ENCODE measurements at regions not wholly inside any gene's neighbourhood (a gene's known extent, or its start where the extent isn't known, plus 50 kb on each side); places are given as distances from the start of the nearest gene placed in this dataset.
"Not testable (repeated sequence)": the region's sequence is repeated elsewhere in the genome, so short reads cannot be mapped to it uniquely, and the experiment has no call there.

DNA sequence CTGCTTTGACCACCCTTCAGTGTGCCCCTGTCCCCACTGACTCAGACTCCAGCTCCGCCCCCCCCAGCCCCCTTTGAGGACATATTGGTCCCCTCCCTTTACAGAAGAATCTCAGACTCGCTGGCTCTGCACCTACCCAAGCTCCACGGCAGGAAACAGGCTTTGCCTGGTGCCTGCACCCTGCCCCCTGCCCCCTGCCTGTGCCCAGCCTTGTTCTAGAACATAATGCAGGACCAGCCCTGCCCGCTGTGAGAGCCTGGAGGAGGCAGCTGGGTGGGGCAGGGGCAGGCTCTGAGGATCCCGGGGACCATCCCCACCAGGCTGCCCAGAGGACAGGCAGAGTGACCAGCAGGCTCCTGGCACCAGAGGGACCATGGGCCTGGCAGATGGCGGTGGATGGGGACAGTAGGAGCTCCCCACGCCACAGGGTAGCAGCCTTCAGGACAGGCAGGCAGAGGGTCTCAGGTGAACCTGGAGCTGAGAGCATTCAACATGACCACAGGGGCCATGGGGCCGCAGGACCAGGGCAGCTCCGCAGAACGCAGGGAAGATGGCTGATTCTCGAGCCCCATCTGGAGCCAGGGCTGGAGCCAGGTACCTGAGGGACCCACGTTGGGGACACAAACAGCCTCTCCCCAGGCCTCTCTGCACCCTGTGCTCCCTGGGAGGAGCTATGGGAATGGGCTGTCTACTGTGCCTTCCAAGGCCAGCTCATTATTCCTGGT lies 165.0 kb upstream of the FOXD4L5 start:
- not testable (repeated sequence) for DNase-seq

DNA sequence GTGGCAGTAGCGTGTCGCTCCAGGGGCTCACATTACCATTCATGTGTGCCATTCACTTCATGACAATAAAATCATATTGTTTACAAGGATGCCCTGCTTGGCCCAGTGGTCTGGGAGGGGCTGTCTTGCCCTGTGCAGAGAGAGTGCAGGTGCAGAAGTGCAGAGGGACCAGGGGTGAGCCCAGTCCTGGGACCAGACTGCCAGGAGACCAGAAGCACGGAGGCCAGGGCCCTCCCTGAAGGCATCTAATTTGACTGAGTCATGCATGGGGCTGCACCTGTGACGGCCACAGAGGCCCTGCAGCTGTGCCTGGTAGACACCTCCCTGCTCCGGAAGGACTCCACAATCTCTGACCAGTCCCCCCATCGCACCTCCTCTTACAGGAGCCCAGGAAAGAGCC lies 164.4 kb upstream of the FOXD4L5 start:
- DNase-seq, result no peak

DNA sequence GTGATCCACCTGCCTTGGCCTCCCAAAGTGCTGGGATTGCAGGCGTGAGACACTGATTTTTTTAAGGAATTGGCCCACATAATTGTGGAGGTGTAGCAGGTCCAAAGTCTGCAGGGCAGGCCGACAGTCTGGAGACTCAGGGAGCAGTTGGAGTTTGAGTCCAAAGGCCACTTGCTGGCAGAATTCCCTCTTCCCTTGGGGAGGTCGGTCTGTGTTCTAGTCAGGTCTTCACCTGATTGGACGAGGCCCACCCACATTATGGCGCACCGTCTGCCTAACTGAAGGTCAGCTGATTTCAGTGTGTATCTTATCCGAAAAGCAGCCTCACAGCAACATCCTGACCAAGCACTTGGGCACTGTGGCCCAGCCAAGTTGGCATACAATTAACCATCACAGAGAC lies 162.1 kb upstream of the FOXD4L5 start:
- DNase-seq, result not testable (repeated sequence)

DNA sequence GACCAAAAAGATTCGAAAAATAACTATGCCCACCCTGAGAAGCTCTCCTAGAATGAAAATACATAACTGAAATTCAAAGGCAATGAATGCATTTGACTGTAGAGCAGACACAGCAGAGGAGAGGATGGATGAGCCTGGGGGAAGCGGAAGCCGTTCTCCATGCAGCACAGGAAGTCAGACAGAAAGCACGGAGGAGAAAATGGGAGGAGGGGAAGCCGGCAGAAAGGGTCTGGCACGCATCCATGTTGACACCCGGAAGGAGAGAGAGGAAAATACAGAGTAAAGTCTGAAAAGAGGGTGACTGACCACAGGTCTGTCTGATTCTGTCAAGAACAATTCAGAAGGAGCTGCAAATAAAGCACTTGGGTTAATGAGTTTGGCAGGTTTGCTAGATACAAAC lies 161.0 kb upstream of the FOXD4L5 start:
- DNase-seq, result not testable (repeated sequence)

DNA sequence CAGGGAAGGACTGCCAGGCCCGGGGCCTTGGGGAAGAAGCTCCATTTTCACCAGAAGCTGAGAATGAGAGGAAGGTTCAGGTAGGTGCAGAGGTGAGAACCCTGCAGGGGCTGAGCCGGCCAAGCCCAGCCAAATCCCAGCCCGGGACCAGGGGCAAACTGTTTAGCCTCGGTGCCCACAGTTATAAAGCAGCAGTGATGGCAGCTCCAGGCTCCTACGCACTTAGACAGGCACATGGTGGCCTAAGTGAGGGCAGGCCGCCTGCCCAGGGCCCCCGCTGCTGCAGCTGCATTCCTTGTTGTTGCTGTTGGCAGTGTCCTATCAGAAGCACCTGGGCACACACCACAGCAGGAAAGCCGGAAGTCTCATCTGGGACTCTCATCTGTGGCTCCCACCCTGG lies 159.9 kb upstream of the FOXD4L5 start:
- no peak for DNase-seq

DNA sequence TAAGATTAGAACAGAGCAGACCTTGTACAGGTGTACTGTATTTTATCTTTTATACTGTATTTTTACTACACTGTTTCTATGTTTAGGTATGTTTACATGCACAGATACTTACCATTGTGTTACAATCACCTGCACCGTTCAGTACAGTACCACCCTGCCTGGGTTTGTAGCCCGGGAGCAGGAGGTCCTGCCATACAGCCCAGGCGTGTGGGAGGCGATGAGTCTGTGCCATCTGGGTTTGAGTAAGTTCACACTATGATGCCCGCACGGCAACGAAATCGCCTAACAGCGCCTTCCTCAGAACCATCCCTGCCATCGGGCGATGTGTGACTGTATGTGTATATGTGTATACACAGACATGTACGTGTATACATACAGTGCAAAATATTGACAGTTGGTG lies 157.1 kb upstream of the FOXD4L5 start:
- not testable (repeated sequence) for DNase-seq

DNA sequence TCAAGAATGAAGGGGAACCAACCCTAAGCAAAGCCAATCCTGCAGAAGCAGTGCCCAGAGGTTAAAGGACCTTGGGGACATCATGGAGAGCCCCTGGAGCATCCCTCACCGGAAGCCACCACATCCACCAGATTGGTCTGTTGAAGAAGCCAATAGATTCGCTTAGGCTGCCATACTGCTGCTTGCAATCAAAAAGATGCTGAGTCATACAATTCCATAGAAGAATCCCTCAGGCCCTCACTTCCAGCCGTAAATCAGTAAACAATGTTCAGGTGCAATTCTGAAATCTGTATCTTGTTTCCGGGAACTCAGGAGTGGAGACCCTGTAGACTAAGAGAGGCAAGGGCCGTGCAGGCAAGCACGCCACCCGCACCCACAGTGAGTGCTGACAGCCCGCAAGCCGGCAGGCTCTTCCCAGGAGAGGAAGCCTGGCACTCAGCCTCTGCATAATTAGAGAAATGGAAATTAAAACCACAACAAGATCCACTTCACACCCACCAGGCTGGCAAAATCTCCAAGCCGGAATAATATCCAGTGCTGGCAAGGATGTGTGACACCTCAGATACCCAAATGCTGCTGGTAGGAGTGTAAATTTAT lies 156.4 kb upstream of the FOXD4L5 start:
- DNase-seq, result not testable (repeated sequence)

DNA sequence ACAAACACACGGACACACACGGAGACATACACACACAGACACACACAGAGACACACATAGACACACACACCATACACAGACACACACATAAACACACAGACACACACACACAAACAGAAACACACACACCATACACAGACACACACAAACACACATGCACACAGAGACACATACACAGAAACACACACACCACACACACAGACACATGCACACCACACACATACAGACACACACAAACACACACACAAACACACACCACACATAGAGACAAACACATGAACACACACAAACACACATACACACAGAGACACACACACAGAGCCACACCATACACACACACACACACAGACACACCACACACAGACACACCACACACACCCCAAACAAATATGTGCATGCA lies 152.7 kb upstream of the FOXD4L5 start:
- DNase-seq, result no peak

DNA sequence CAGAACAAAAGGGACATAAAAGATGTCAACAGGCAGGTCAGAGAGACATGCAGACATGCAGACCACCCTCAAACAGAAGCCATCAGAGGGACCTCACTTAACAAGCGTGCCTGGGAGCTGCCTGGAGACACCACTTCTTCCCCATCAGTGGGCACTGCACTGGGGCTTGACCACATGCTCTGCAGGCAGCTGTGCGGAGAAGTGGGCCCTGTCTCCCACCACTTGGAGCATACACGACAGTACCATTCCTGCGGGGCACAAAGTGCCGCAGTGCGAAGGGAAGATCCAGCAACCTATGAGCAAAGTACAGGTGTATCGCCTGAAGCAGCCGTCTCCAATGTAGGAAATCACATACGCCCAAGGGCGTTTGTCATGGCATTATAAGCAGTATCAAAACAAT lies 150.5 kb upstream of the FOXD4L5 start:
- DNase-seq, result no peak

DNA sequence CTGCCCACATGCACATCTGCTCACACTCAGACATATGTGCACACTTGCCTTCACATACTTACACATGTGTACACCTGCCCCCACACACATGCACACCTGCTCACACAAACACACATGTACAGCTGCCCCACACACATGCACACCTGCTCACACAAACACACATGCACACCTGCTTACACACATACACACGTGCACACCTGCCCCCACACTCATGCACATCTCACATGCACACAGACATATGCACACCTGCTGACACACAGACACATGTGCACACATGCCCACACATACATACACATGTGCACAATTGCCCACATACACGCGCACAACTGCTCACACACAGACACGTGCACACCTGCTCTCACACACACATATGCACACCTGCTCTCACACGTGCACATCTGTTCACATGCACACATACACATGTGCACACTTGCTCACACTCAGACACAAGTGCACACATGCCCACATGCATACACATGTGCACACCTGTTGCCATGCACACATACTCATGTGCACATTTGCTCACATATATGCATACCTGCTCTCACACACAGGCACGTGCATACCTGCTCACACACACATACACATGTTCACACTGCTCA lies 147.8 kb upstream of the FOXD4L5 start:
- DNase-seq, result no peak

DNA sequence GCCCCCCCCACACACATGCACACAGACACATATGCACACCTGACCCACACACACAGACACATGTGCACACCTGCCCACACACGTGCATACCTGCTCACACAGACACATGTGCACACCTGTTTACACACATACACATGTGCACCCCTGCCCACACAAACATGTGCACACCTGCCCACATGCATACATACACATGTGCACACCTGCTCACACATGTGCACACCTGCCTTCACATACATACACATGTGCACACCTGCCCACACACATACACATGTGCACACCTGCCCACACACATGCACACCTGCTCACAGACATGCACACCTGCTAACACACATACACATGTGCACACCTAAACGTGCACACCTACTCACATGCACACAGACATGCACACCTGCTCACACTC lies 147.0 kb upstream of the FOXD4L5 start:
- no peak for DNase-seq

DNA sequence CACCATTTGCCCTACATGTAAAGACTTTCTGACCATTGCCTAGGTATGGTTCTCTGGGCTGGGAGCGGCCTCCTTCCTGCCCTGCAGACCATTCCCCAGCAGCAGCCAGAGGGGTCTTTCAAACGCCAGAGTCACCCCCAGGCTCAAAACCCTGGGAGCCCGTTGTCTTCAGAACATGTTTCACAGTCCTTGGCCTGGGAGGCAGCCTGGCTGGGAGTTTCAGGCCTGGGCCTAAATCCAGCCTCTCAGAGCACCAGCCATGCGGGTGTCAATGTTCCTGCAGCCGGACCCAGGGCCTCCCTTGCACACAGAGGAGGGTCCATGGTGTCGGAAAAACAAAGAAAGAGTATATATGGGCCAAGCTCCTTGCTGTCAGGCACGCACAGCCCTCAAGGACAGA lies 145.2 kb upstream of the FOXD4L5 start:
- DNase-seq, result no peak

DNA sequence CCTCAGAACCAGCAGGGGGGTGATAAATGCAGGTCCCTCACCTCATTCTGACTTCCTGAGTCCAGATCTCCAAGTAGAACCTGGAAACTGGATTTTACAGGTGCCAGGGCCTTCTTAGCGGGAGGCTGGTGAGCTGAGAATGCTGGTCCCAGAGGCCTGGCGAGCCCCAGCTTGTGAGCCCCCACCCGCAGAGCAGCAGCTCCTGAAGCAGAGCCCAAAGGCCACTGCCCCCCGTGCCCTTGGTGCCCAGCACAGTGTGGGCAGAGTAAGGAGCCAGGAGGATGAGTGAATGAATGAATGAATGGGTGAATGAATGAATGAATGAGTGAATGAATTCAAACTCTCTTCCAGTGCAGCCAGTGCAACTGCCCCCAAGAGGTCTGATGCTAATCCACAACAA lies 142.4 kb upstream of the FOXD4L5 start:
- not testable (repeated sequence) for DNase-seq

DNA sequence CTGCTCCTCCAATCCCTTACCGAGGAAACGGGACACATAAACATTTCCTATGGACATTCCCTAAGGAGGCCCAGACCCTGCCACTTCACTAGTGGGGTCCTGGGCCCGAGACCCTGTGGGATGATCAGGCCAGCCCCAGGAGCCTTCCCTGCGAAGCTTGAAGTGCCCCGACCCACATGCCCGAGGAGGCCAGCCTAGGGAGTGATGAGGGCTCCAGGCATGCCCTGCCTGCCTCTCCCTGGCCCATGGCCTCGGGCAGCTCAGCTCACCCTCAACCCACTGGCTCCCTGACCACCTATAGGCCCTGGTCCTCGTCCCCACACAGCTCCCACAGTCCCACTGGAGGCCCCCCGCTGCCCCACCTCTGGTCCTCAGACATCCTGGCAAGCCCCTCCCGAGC lies 141.8 kb upstream of the FOXD4L5 start:
- not testable (repeated sequence) for DNase-seq

DNA sequence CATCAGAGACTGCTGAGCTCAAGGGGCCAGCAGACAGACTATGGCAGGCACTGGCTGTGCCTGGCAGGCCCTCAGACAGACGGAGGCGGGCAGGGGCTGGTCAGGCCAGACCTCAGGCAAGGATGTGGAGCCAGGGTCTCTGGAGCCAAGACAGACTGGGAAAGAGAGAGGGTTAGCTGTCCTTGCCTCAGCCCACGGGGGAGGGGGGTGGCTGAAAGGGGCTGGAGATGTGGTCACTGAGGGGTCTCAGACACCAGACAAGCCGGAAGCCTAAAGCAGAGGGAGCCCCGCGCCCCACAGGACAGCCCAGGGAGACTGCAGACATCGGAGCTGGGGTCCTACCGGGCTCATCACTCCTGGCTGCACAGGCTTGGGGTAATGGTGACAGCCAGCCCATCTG lies 141.2 kb upstream of the FOXD4L5 start:
- no peak for DNase-seq

DNA sequence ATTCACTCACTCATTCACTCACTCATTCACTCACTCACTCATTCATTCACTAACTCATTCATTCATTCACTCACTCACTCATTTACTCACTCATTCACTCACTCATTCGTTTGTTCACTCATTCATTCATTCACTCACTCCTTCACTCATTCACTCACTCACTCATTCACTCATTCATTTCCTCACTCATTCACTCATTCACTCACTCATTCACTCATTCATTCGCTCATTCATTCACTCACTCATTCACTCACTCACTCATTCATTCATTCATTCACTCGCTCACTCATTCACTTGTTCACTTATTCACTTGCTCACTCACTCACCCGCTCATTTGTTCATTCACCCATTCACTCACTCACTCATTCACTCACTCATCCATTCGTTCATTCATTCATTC lies 140.2 kb upstream of the FOXD4L5 start:
- not testable (repeated sequence) for DNase-seq

DNA sequence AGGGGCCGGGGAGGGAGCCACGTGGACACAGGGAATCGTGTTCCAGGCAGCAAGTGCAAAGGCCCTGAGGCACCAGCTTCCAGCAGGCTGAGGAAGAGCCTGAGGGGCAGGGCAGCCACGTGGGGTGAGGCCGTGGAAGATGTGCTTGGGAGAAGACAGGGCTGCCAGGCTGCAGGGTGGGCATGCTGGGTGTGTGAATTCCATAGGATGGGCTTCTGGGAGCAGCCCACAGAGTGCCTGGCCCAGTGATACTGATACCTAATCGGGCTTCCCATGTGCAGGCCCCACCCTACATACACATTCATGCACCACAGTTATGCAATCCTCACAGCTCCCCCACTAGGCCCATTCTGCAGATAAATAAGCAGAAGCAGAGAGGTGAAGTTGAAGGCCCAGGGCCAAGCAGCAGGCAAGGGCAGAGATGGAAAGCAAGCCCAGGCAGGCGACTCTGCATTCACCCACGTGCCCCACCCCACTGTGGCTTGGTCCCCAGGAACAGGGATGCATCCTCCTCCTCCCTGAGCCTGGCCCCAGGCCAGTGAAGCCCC lies 139.5 kb upstream of the FOXD4L5 start:
- not testable (repeated sequence) for DNase-seq

DNA sequence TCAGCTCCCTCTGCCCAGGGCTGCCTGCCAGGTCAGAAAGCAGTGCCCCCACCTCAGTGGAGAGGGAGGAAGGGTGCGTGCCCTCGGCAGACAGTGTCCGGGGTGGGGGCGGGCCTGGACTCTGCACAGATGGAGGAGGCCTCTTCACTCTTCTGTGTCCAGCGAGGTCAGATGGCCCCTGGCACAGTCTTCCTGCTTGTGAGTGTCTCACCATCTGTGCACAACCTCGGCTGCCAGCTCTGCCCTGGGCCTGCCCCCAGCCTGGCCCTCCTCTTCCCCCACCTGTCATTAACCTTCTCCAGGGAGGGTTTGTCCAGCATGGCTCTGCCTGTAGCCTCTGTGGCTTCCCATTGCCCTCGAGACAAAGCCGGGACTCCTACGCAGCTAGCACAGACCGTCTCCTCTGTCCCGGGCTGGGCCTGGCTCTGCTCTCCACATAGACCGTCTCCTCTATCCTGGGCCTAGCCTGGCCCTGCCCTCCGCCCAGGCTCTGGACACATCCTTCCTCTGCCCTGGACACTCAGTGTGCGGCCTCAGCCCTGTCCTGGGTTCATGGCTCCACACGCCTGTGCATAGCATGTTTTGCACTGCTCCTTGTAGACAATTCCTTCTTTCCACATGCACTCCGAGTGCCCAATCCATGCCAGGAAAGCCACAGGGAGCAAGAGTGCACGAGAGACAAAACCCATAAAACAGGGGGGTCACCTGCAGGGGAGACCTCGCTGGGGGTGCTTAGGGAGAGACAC lies 138.9 kb upstream of the FOXD4L5 start:
- not testable (repeated sequence) for DNase-seq

DNA sequence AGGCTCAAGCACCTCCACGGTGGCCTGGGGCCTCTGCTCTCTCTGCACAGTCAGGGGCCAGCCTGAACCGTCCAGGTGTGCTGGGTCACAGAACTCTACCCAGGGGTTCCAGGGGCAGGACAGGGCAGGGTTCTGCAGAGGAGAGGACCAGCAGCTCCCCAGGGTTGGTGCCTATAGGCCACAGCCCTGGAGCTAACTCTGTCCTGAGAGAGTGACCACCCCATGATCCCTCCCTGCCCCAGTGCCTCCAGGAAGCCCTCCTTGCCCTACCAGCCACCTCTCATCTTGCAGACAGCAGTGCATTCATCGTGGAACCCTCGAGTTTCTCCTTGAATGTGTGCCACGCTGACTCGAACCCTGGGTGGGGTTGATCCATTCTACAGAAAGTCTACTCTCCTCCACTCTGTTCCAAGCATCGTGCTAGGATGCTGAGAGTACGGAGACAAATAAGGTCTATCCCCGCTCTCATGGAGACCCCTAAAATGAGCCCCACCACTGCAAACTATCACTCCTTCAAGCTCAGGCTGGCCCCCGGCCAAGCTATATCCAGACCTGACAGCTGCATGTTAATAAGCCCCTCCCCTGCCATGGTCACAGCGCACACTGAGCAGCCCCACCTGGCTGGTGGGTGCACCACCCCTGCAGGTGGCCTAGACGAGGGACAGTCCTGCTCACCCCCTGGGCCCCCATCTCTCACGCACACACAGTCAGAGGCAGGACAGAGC lies 138.1 kb upstream of the FOXD4L5 start:
- DNase-seq, result not testable (repeated sequence)

DNA sequence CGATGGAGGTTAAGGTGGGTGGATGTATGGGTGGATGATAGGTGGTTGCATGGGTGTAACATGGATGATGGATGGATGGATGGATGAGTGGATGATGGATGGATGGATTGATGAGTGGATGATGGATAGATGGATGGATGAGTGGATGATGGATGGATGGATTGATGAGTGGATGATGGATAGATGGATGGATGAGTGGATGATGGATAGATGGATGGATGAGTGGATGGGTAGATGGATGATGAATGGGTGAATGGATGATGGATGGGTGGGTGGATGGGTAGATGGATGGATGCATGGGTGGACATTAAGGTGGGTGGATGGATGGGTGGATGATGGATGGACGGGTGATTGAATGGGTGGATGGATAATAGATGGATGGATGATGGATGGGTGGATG lies 136.5 kb upstream of the FOXD4L5 start:
- not testable (repeated sequence) for DNase-seq

DNA sequence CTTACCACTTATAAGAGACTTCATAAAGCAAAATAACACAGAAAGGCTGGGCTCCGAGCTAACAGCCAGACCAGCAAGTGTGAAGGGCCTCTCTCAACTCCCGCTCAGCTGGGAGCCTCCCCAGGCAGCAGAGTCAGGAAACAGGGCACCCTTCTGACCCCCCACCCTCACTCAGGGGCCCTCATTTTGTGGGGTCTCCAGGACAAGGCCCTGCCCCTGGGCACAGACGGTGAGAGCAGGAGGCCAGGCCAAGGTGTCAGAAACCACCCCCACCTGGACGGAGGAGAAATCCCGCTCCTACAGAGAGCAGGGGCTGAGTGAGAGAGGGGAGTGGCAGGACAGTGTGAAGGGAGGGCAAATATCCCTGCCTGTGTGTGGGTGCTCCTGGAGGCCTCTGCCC lies 135.8 kb upstream of the FOXD4L5 start:
- DNase-seq, result no peak

DNA sequence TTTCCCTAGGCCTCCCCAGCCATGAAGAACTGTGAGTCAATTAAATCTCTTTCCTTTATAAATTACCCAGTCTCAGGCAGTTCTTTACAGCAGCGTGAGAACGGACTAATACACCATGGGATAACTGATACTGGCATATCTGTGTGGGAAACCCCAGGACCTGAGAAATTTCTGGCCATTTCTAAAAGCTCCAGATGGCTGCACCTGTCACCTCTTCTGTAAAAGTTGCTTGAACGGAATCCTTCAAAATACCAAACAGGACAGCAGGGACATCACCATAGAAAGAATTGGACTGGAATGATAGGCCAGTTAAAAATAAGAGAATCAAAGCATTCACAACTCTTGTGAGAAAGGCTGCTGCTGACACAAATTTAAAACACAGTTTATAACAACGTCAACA lies 134.0 kb upstream of the FOXD4L5 start:
- not testable (repeated sequence) for DNase-seq

DNA sequence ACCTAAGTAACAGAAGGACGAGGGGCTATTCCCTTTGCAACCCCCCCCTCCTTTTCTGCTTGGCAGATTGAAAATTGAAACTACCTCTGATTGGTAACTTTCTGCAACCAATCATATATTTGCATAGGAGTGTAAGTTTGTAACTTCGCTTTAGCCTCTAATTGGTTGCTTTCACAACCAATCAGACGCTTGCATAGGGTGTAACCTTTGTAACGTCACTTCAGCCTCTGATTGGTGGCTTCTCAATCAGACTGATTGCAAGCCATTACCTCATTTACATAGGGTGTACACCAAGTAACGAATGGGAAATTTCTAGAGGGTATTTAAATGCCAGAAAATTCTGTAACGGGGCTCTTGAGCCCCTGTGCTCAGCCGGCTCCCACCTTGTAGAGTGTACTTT lies 131.9 kb upstream of the FOXD4L5 start:
- DNase-seq, result not testable (repeated sequence)

Measured in CD4-positive, alpha-beta T cell treated with Interleukin-1 beta for 1 hour (primary cell).